Endothelial cell of umbilical vein (primary cell): ENCODE measurements at regions not wholly inside any gene's neighbourhood (a gene's known extent, or its start where the extent isn't known, plus 50 kb on each side); places are given as distances from the start of the nearest gene placed in this dataset.

Experiments used
- BruUV-seq: library from RNA; stranded (reverse); fragments of 400-500 nt; replicated peaks from 2 replicates; lab custom pipeline; 2021; lab: Mats Ljungman, UMichigan
- CTCF ChIA-PET: fragments of 300-600, 350-600 bp; sonication (Branson Sonifier 250); formaldehyde crosslinking; loops from one replicate; lab custom pipeline; 2021; ENCODE audit warnings: antibody characterized with exemption, inconsistent platforms; lab: Charles Lee
- POLR2A ChIA-PET: fragments of 300-600, 350-600 bp; sonication (Branson Sonifier 250); formaldehyde crosslinking; loops from one replicate; lab custom pipeline; 2021; ENCODE audit warnings: antibody characterized with exemption, inconsistent platforms; lab: Charles Lee
- DNase-seq: peaks from one replicate; pipeline ENCODE4 v3.0.0-alpha.2; 2011; ENCODE audit warnings: low read depth, low spot score
- FAIRE-seq: peaks from 2 replicates; lab custom pipeline; 2011; peaks lifted over from hg19 to GRCh38; lab: Jason Lieb, UNC
- H2AFZ ChIP-seq: 2 replicates; pipeline ENCODE4 v1.6.0; 2012; ENCODE audit warnings: low read depth, low read length, control low read depth, inconsistent platforms
- H3K27ac ChIP-seq: 2 replicates; pipeline ENCODE4 v1.5.1; 2011; ENCODE audit warnings: low read depth, mild to moderate bottlenecking, control low read depth, low read length, moderate library complexity; ENCODE audit not compliant: insufficient read depth
- H3K27me3 ChIP-seq, 2 experiments: 2 replicates each; pipeline versions ENCODE4 v1.6.0 to v1.6.1; 2011; ENCODE audit warnings: low read length in 2 of 2, mixed read lengths in 1 of 2; ENCODE audit not compliant: control insufficient read depth in 2 of 2, insufficient read depth in 2 of 2
- H3K36me3 ChIP-seq, 2 experiments: 2 replicates in 1 of 2; 3 replicates in 1 of 2; pipeline ENCODE4 v1.5.1; 2011; ENCODE audit warnings: low read length in 2 of 2, mild to moderate bottlenecking in 1 of 2, moderate library complexity in 1 of 2; ENCODE audit not compliant: control insufficient read depth in 2 of 2, insufficient read depth in 2 of 2; ENCODE audit errors: extremely low read depth in 1 of 2
- H3K4me1 ChIP-seq: 3 replicates; pipeline ENCODE4 v1.5.1; 2011; ENCODE audit warnings: mild to moderate bottlenecking, low read length; ENCODE audit not compliant: control insufficient read depth, insufficient read depth; ENCODE audit errors: extremely low read depth
- H3K4me2 ChIP-seq: 2 replicates; pipeline ENCODE4 v1.6.1; 2011; ENCODE audit warnings: low read length, control low read depth, mixed read lengths; ENCODE audit not compliant: insufficient read depth
- H3K4me3 ChIP-seq, 3 experiments: fragments of 200-600 bp in 1 of 3; sonication (generic), shearing (Covaris generic) in 1 of 3; replicated peaks in 1 of 3; 2 replicates each; pipeline ENCODE4 v1.5.1; 2011 to 2016; ENCODE audit warnings: control low read depth in 3 of 3, low read length in 3 of 3, mild to moderate bottlenecking in 2 of 3, inconsistent platforms in 1 of 3, low read depth in 1 of 3, moderate library complexity in 1 of 3; ENCODE audit not compliant: insufficient read depth in 1 of 3
- H3K79me2 ChIP-seq: 2 replicates; pipeline ENCODE4 v1.6.0; 2012; ENCODE audit warnings: low read length, inconsistent platforms; ENCODE audit not compliant: control insufficient read depth, insufficient read depth
- H3K9ac ChIP-seq: replicated peaks from 2 replicates; pipeline ENCODE3; 2011; ENCODE audit warnings: low read length, control low read depth; ENCODE audit not compliant: insufficient read depth; ENCODE audit errors: extremely low read depth
- H3K9me1 ChIP-seq: replicated peaks from 3 replicates; pipeline ENCODE4 v1.6.0; 2011; ENCODE audit warnings: mild to moderate bottlenecking, low read length; ENCODE audit not compliant: control insufficient read depth, insufficient read depth; ENCODE audit errors: extremely low read depth
- H3K9me3 ChIP-seq: replicated peaks from 2 replicates; pipeline ENCODE4 v1.5.1; 2012; ENCODE audit warnings: low read length, inconsistent platforms; ENCODE audit not compliant: control insufficient read depth, insufficient read depth
- H4K20me1 ChIP-seq: replicated peaks from 2 replicates; pipeline ENCODE3; 2011; ENCODE audit warnings: mild to moderate bottlenecking, low read length; ENCODE audit not compliant: control insufficient read depth, insufficient read depth; ENCODE audit errors: extremely low read depth
- EZH2 ChIP-seq: IDR thresholded peaks from 2 replicates; pipeline ENCODE4 v1.6.1; 2012; ENCODE audit warnings: borderline replicate concordance, low read depth, mild to moderate bottlenecking, moderate library complexity, low read length, inconsistent platforms; ENCODE audit not compliant: severe bottlenecking
- FOS ChIP-seq: IDR thresholded peaks from 2 replicates; pipeline ENCODE4 v1.6.1; 2011; ENCODE audit warnings: mild to moderate bottlenecking, low read length, moderate library complexity, borderline replicate concordance; ENCODE audit not compliant: insufficient read depth
- GATA2 ChIP-seq: IDR thresholded peaks from 2 replicates; pipeline ENCODE4 v1.7.0; 2011; ENCODE audit warnings: low read depth, mild to moderate bottlenecking, moderate library complexity, mixed read lengths, low read length; ENCODE audit not compliant: insufficient read length, insufficient read depth
- JUN ChIP-seq: IDR thresholded peaks from 2 replicates; pipeline ENCODE4 v1.6.1; 2011; ENCODE audit warnings: borderline replicate concordance, low read depth; ENCODE audit not compliant: insufficient read length, insufficient read depth
- MYC ChIP-seq: IDR thresholded peaks from one replicate; pipeline ENCODE4 v1.6.1; 2011; ENCODE audit warnings: mild to moderate bottlenecking, low read depth, low read length
- POLR2A ChIP-seq: IDR thresholded peaks from 2 replicates; pipeline ENCODE4 v1.6.1; 2012; ENCODE audit warnings: low read depth, mild to moderate bottlenecking, control low read depth, low read length
- POLR2AphosphoS5 ChIP-seq: IDR thresholded peaks from 2 replicates; pipeline ENCODE4 v1.6.1; 2012; ENCODE audit warnings: low read depth, mild to moderate bottlenecking, control low read depth, low read length, moderate library complexity; ENCODE audit not compliant: insufficient read depth
- dilution Hi-C: fragments of 300-500 bp; cut with MboI; formaldehyde crosslinking; loops from one replicate; pipeline ENCODE4 v1.15.0; 2019; ENCODE audit warnings: low sequenced_read_pairs; ENCODE audit not compliant: extremely low pct_ligation_motif_present
- intact Hi-C: fragments of 100-400 bp; cut with micrococcal nuclease; formaldehyde crosslinking; loops from one replicate; pipeline ENCODE4 v1.10.0; 2022
- TF ChIP-seq, protein P1 (sequence below): IDR thresholded peaks from 2 replicates; pipeline ENCODE4 v1.6.1; 2011; ENCODE audit not compliant: insufficient read depth, insufficient read length
- TF ChIP-seq, protein P2 (sequence below), 2 donors: IDR thresholded peaks; 1 replicate in 1 of 2; 2 replicates in 1 of 2; pipeline ENCODE4 v1.5.1; 2011; ENCODE audit warnings: low read length in 2 of 2, mild to moderate bottlenecking in 2 of 2, moderate library complexity in 2 of 2, control low read depth in 1 of 2, inconsistent platforms in 1 of 2, low read depth in 1 of 2; ENCODE audit not compliant: insufficient read depth in 1 of 2; ENCODE audit errors: extremely low read depth in 1 of 2

DNA sequence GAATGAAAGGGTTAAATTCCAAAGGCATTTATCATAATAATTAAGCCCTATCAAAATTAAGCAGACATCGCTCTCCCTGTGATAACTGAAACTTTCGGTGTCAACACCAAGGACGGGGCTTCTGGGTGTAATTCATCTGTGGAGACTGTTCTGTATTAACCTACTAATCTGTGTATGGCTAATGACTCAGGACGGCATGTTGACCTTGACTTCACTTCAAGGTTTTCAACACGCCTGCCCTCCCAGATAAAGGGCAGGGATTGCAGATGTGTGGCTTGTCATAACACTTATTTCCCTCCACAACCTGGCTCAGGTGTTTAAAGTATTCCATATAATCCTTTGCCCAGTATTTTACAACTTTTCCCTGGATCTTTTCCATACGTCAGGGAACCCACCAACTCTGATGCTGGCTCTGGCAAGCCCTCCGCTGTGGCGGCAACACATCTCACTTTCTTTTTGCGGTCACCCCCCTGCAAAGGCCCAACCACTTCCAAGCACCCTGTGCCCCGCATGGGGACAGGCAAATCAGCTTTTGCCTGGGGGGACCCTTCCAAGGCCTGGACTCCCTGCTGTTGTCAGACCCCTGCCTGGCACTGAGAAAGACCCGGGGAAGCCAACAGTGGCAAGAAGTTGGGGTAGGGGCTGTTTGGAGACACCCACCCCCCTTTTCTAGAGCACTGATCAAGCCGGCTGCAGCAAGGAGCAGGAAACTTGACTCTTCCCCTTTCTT, 93.2 kb upstream of the MEF2A start:
- no peak overlapping the region for H3K27ac ChIP-seq
- H3K9ac ChIP-seq, result no peak overlapping the region
- no peaks in the 10 kb centered on the region for H3K27me3 ChIP-seq
- no peaks in the 10 kb centered on the region for H3K9me1 ChIP-seq
- no peak overlapping the region for H2AFZ ChIP-seq
- dilution Hi-C loops (no loop called here), intact Hi-C loops (no loop called here)
- no peaks in the 10 kb centered on the region for H4K20me1 ChIP-seq
- CTCF ChIA-PET, result interaction anchor here (1.5 kb wide), 1 partner anchor 9 kb away, joined by 3 read pairs; no protein-coding TSS in a partner anchor
- POLR2A ChIA-PET, result no interaction called here
- H3K4me1 ChIP-seq, result peaks cover 17% of the 10 kb centered on the region
- H3K4me3 ChIP-seq, result no peak overlapping the region
- BruUV-seq, result no TSS peak
- no peak overlapping the region for H3K4me2 ChIP-seq
- FAIRE-seq (no peak), DNase-seq (no peak)
- TF ChIP-seq, protein P1, sequence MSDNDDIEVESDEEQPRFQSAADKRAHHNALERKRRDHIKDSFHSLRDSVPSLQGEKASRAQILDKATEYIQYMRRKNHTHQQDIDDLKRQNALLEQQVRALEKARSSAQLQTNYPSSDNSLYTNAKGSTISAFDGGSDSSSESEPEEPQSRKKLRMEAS, result no peak
- no peak for TF ChIP-seq JUN
- TF ChIP-seq, protein P2, sequence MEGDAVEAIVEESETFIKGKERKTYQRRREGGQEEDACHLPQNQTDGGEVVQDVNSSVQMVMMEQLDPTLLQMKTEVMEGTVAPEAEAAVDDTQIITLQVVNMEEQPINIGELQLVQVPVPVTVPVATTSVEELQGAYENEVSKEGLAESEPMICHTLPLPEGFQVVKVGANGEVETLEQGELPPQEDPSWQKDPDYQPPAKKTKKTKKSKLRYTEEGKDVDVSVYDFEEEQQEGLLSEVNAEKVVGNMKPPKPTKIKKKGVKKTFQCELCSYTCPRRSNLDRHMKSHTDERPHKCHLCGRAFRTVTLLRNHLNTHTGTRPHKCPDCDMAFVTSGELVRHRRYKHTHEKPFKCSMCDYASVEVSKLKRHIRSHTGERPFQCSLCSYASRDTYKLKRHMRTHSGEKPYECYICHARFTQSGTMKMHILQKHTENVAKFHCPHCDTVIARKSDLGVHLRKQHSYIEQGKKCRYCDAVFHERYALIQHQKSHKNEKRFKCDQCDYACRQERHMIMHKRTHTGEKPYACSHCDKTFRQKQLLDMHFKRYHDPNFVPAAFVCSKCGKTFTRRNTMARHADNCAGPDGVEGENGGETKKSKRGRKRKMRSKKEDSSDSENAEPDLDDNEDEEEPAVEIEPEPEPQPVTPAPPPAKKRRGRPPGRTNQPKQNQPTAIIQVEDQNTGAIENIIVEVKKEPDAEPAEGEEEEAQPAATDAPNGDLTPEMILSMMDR (IDR thresholded peaks at IDR 0.05; ENCODE audit: extremely low read depth in 1 of 2, insufficient read depth in 1 of 2, low read depth in 1 of 2, low read length in 2 of 2), result no peak
- TF ChIP-seq EZH2, result no peak
- no peak for TF ChIP-seq GATA2
- TF ChIP-seq POLR2A, result no peak
- no peak for TF ChIP-seq MYC
- TF ChIP-seq FOS, result no peak
- TF ChIP-seq POLR2AphosphoS5, result no peak
- no peaks in the 10 kb centered on the region for H3K36me3 ChIP-seq
- no peaks in the 10 kb centered on the region for H3K9me3 ChIP-seq
- no peaks in the 10 kb centered on the region for H3K79me2 ChIP-seq
